Sigmoid colon (tissue), 4 donors: ENCODE measurements at regions not wholly inside any gene's neighbourhood (a gene's known extent, or its start where the extent isn't known, plus 50 kb on each side); places are given as distances from the start of the nearest gene placed in this dataset.

ENCODE experiments used
- EP300 ChIP-seq, 4 donors: sonication (generic); formaldehyde crosslinking; IDR thresholded peaks; one replicate each; pipeline ENCODE4 v1.6.1; 2017; ENCODE audit warnings: antibody characterized with exemption in 4 of 4
- POLR2A ChIP-seq, 2 donors: fragments of 450-650 bp; IDR thresholded peaks; one replicate each; pipeline ENCODE4 v1.6.1; 2016; ENCODE audit warnings: antibody characterized with exemption in 2 of 2, mild to moderate bottlenecking in 2 of 2, moderate library complexity in 2 of 2

DNA sequence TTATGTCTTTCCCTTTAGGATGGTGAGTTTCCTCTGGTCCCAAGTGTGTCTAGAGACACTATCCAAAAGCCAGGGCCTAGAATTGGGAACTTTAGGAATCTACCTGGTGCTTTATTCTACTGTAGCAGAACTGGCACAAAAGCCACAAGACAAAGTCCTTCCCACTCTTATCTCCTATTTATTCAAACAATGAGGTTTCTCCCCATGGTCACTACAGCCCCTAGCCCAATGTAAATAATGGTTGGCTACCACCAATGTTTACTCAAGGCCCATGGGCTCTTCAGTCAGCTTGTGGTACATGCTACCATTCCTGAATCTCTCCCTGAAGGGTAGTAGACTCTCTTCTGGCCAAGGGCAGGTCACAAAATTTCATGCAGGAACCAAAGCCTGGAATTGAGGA is 789.4 kb upstream of the KIF2B start:
- TF ChIP-seq POLR2A (IDR thresholded peaks at IDR 0.05) (no peak), EP300 (IDR thresholded peaks at IDR 0.05) (no peak)
